ENCODE measurements at regions not wholly inside any gene's neighbourhood (a gene's known extent, or its start where the extent isn't known, plus 50 kb on each side); places are given as distances from the start of the nearest gene placed in this dataset.
"Not testable (repeated sequence)": the region's sequence is repeated elsewhere in the genome, so short reads cannot be mapped to it uniquely, and the experiment has no call there.

GRCh38 chr9:89679016-89679415, 74.2 kb downstream of the GADD45G start:
- H3K27me3 ChIP-seq (ENCODE audit: insufficient read depth, insufficient read length): peaks cover 33% of the 10 kb centered on the region
- peak overlapping the region; percentile 32 for H3K9ac ChIP-seq (ENCODE audit: insufficient read length, low read depth)
- no peak for TF ChIP-seq YY1 (IDR thresholded peaks at IDR 0.05; ENCODE audit: insufficient read depth, insufficient read length)
- no peak for TF ChIP-seq ZNF274 (IDR thresholded peaks at IDR 0.05; ENCODE audit: low read depth, low read length)
- no peak for TF ChIP-seq SUZ12 (IDR thresholded peaks at IDR 0.05; ENCODE audit: extremely low read depth, insufficient read depth, insufficient read length)
- H3K9me3 ChIP-seq (ENCODE audit: insufficient read depth, low read length): peaks cover 13% of the 10 kb centered on the region; the same call in 1 of the 2 replicates
- H3K4me1 ChIP-seq (ENCODE audit: insufficient read depth, insufficient read length): peaks cover 36% of the 10 kb centered on the region
- DNase-seq (ENCODE audit: low read depth, low spot score): no peak
- H3K36me3 ChIP-seq (ENCODE audit: insufficient read depth, insufficient read length, low read length): no peaks in the 10 kb centered on the region
- no peak overlapping the region for H3K4me3 ChIP-seq (ENCODE audit: insufficient read length, low read depth)

- no peak for TF ChIP-seq YY1 (IDR thresholded peaks at IDR 0.05; ENCODE audit: insufficient read depth, insufficient read length)
- TF ChIP-seq SUZ12 (IDR thresholded peaks at IDR 0.05; ENCODE audit: extremely low read depth, insufficient read depth, insufficient read length): no peak
- TF ChIP-seq ZNF274 (IDR thresholded peaks at IDR 0.05; ENCODE audit: low read depth, low read length): no peak
- DNase-seq (ENCODE audit: low read depth, low spot score): no peak
- Histone ChIP-seq H3K36me3 (ENCODE audit: insufficient read depth, insufficient read length, low read length) (no peaks in the 10 kb centered on the region), H3K4me1 (ENCODE audit: insufficient read depth, insufficient read length) (peaks cover 33% of the 10 kb centered on the region), H3K4me3 (ENCODE audit: insufficient read length, low read depth) (no peak overlapping the region), H3K9me3 (ENCODE audit: insufficient read depth, low read length) (peaks cover 13% of the 10 kb centered on the region; the same call in 1 of the 2 replicates), H3K27me3 (ENCODE audit: insufficient read depth, insufficient read length) (peaks cover 30% of the 10 kb centered on the region), H3K9ac (ENCODE audit: insufficient read length, low read depth) (no peak overlapping the region)
Measured at GRCh38 chr9:89679581-89679980, 74.8 kb downstream of the GADD45G start.

- peaks cover 29% of the 10 kb centered on the region for H3K27me3 ChIP-seq (ENCODE audit: insufficient read depth, insufficient read length)
- no peaks in the 10 kb centered on the region for H3K36me3 ChIP-seq (ENCODE audit: insufficient read depth, insufficient read length, low read length)
- no peak overlapping the region for H3K9ac ChIP-seq (ENCODE audit: insufficient read length, low read depth)
- H3K9me3 ChIP-seq (ENCODE audit: insufficient read depth, low read length): peaks cover 13% of the 10 kb centered on the region; the same call in 1 of the 2 replicates
- DNase-seq (ENCODE audit: low read depth, low spot score): no peak
- TF ChIP-seq ZNF274 (IDR thresholded peaks at IDR 0.05; ENCODE audit: low read depth, low read length) (no peak), YY1 (IDR thresholded peaks at IDR 0.05; ENCODE audit: insufficient read depth, insufficient read length) (no peak), SUZ12 (IDR thresholded peaks at IDR 0.05; ENCODE audit: extremely low read depth, insufficient read depth, insufficient read length) (no peak)
- H3K4me1 ChIP-seq (ENCODE audit: insufficient read depth, insufficient read length): peaks cover 25% of the 10 kb centered on the region
- no peak overlapping the region for H3K4me3 ChIP-seq (ENCODE audit: insufficient read length, low read depth)
Measured at GRCh38 chr9:89680547-89681467, 76.0 kb downstream of the GADD45G start.

GRCh38 chr9:89681468-89681859, 76.7 kb downstream of the GADD45G start:
- Histone ChIP-seq H3K27me3 (ENCODE audit: insufficient read depth, insufficient read length) (peaks cover 23% of the 10 kb centered on the region), H3K4me1 (ENCODE audit: insufficient read depth, insufficient read length) (peaks cover 19% of the 10 kb centered on the region), H3K9me3 (ENCODE audit: insufficient read depth, low read length) (peaks cover 13% of the 10 kb centered on the region; the same call in 1 of the 2 replicates)
- H3K9ac ChIP-seq (ENCODE audit: insufficient read length, low read depth); H3K36me3 ChIP-seq (ENCODE audit: insufficient read depth, insufficient read length, low read length); H3K4me3 ChIP-seq (ENCODE audit: insufficient read length, low read depth); DNase-seq (ENCODE audit: low read depth, low spot score): not testable (repeated sequence)

- no peak for TF ChIP-seq SUZ12 (IDR thresholded peaks at IDR 0.05; ENCODE audit: extremely low read depth, insufficient read depth, insufficient read length)
- TF ChIP-seq ZNF274 (IDR thresholded peaks at IDR 0.05; ENCODE audit: low read depth, low read length): no peak
- TF ChIP-seq YY1 (IDR thresholded peaks at IDR 0.05; ENCODE audit: insufficient read depth, insufficient read length): no peak
- no peak for DNase-seq (ENCODE audit: low read depth, low spot score)
- Histone ChIP-seq H3K4me1 (ENCODE audit: insufficient read depth, insufficient read length) (peaks cover 20% of the 10 kb centered on the region), H3K27me3 (ENCODE audit: insufficient read depth, insufficient read length) (peaks cover 14% of the 10 kb centered on the region), H3K36me3 (ENCODE audit: insufficient read depth, insufficient read length, low read length) (no peaks in the 10 kb centered on the region), H3K4me3 (ENCODE audit: insufficient read length, low read depth) (no peak overlapping the region), H3K9me3 (ENCODE audit: insufficient read depth, low read length) (peaks cover 13% of the 10 kb centered on the region; the same call in 1 of the 2 replicates), H3K9ac (ENCODE audit: insufficient read length, low read depth) (no peak overlapping the region)
Measured at GRCh38 chr9:89683626-89684025, 78.8 kb downstream of the GADD45G start.

GRCh38 chr9:89684218-89684617, 79.4 kb downstream of the GADD45G start:
- no peak for DNase-seq (ENCODE audit: low read depth, low spot score)
- Histone ChIP-seq H3K4me3 (ENCODE audit: insufficient read length, low read depth) (no peak overlapping the region), H3K4me1 (ENCODE audit: insufficient read depth, insufficient read length) (peaks cover 16% of the 10 kb centered on the region), H3K27me3 (ENCODE audit: insufficient read depth, insufficient read length) (peaks cover 14% of the 10 kb centered on the region), H3K9me3 (ENCODE audit: insufficient read depth, low read length) (peaks cover 13% of the 10 kb centered on the region; the same call in 1 of the 2 replicates), H3K9ac (ENCODE audit: insufficient read length, low read depth) (no peak overlapping the region), H3K36me3 (ENCODE audit: insufficient read depth, insufficient read length, low read length) (no peaks in the 10 kb centered on the region)
- TF ChIP-seq ZNF274 (IDR thresholded peaks at IDR 0.05; ENCODE audit: low read depth, low read length) (no peak), SUZ12 (IDR thresholded peaks at IDR 0.05; ENCODE audit: extremely low read depth, insufficient read depth, insufficient read length) (no peak), YY1 (IDR thresholded peaks at IDR 0.05; ENCODE audit: insufficient read depth, insufficient read length) (no peak)

GRCh38 chr9:89684912-89685636, 80.3 kb downstream of the GADD45G start:
- Histone ChIP-seq H3K9ac (ENCODE audit: insufficient read length, low read depth) (no peak overlapping the region), H3K9me3 (ENCODE audit: insufficient read depth, low read length) (peaks cover 11% of the 10 kb centered on the region; the same call in 1 of the 2 replicates), H3K4me3 (ENCODE audit: insufficient read length, low read depth) (no peak overlapping the region), H3K36me3 (ENCODE audit: insufficient read depth, insufficient read length, low read length) (no peaks in the 10 kb centered on the region), H3K4me1 (ENCODE audit: insufficient read depth, insufficient read length) (peaks cover 11% of the 10 kb centered on the region), H3K27me3 (ENCODE audit: insufficient read depth, insufficient read length) (peaks cover 7% of the 10 kb centered on the region)
- DNase-seq (ENCODE audit: low read depth, low spot score): no peak
- TF ChIP-seq SUZ12 (IDR thresholded peaks at IDR 0.05; ENCODE audit: extremely low read depth, insufficient read depth, insufficient read length): no peak
- no peak for TF ChIP-seq YY1 (IDR thresholded peaks at IDR 0.05; ENCODE audit: insufficient read depth, insufficient read length)
- no peak for TF ChIP-seq ZNF274 (IDR thresholded peaks at IDR 0.05; ENCODE audit: low read depth, low read length)
